K562 (cell line): ENCODE measurements at regions not wholly inside any gene's neighbourhood (a gene's known extent, or its start where the extent isn't known, plus 50 kb on each side); places are given as distances from the start of the nearest gene placed in this dataset.

ENCODE experiments used
- ADNP ChIP-seq: fragments of 200-800 bp; sonication (Bioruptor generic); IDR thresholded peaks from 2 replicates; pipeline ENCODE4 v1.6.1; 2016; ENCODE audit warnings: missing genetic modification characterization, missing compliant biosample characterization
- CTCFL ChIP-seq: IDR thresholded peaks from 2 replicates; pipeline ENCODE4 v1.6.1; 2011; ENCODE audit warnings: borderline replicate concordance, low read depth, mild to moderate bottlenecking, moderate library complexity, low read length; ENCODE audit not compliant: insufficient read depth, poor library complexity, severe bottlenecking
- E2F3 ChIP-seq: fragments of 250-450 bp; sonication (Bioruptor Pico); IDR thresholded peaks from 2 replicates; pipeline ENCODE4 v1.4.0; 2020; ENCODE audit warnings: mild to moderate bottlenecking
- ESRRB ChIP-seq: fragments of 250-450 bp; sonication (Bioruptor Pico); IDR thresholded peaks from 2 replicates; pipeline ENCODE4 v1.5.0; 2020; ENCODE audit warnings: mild to moderate bottlenecking, moderate library complexity, borderline replicate concordance
- FOXA3 ChIP-seq, 2 experiments: fragments of 450-650 bp in 1 of 2; sonication (generic) in 1 of 2; formaldehyde crosslinking; IDR thresholded peaks in 1 of 2; conservative IDR thresholded peaks in 1 of 2; 2 replicates each; pipeline versions ENCODE4 v1.4.0 to v1.8.0; 2020 to 2022; ENCODE audit warnings: mild to moderate bottlenecking in 2 of 2, missing genetic modification reagents in 1 of 2
- MECOM ChIP-seq: fragments of 250-450 bp; sonication (Bioruptor Pico); IDR thresholded peaks from 2 replicates; pipeline ENCODE4 v1.8.0; 2022; ENCODE audit warnings: inconsistent platforms
- MITF ChIP-seq: IDR thresholded peaks from 2 replicates; pipeline ENCODE4 v1.6.1; 2014; ENCODE audit warnings: antibody characterized with exemption
- RAD51 ChIP-seq: fragments of 450-650 bp; IDR thresholded peaks from 2 replicates; pipeline ENCODE4 v1.7.1; 2016; ENCODE audit warnings: low read depth, mild to moderate bottlenecking, borderline replicate concordance
- RBM14 ChIP-seq: fragments of 200-400 bp; formaldehyde crosslinking; IDR thresholded peaks from 2 replicates; pipeline ENCODE4 v1.6.1; 2018; ENCODE audit warnings: low read depth, mild to moderate bottlenecking, low read length, moderate library complexity, borderline replicate concordance; ENCODE audit not compliant: insufficient read depth
- RFX1 ChIP-seq: fragments of 450-650 bp; IDR thresholded peaks from 2 replicates; pipeline ENCODE4 v1.6.1; 2016; ENCODE audit warnings: mild to moderate bottlenecking, moderate library complexity
- STAT5B ChIP-seq: fragments of 250-450 bp; sonication (Bioruptor Pico); IDR thresholded peaks from 2 replicates; pipeline ENCODE4 v1.8.0; 2021; ENCODE audit warnings: mild to moderate bottlenecking, inconsistent platforms
- TEAD4 ChIP-seq, 2 experiments: sonication (generic) in 1 of 2; formaldehyde crosslinking in 1 of 2; IDR thresholded peaks; 2 replicates each; pipeline versions ENCODE4 v1.6.1 to v1.8.0; 2012 to 2022; ENCODE audit warnings: borderline replicate concordance in 1 of 2, inconsistent platforms in 1 of 2, low read length in 1 of 2, mild to moderate bottlenecking in 1 of 2, missing genetic modification reagents in 1 of 2
- ZBTB40 ChIP-seq, 2 experiments: fragments of 450-650 bp in 1 of 2; sonication (generic) in 1 of 2; formaldehyde crosslinking in 1 of 2; IDR thresholded peaks; 2 replicates each; pipeline versions ENCODE4 v1.7.1 to v1.9.0; 2016 to 2022; ENCODE audit warnings: inconsistent platforms in 1 of 2, mild to moderate bottlenecking in 1 of 2, missing genetic modification reagents in 1 of 2

GRCh38 chr7:21365866-21366624, 61.8 kb upstream of the SP4 start (continued):
- TF ChIP-seq RFX1 (no peak), RAD51 (no peak), ADNP (no peak), RBM14 (no peak), TEAD4 (IDR thresholded peaks at IDR 0.05; ENCODE audit: low read length) (peak; percentile 55; the same call in 1 of the 2 replicates), TEAD4 (CRISPR knock-in tag; IDR thresholded peaks at IDR 0.05; ENCODE audit: borderline replicate concordance) (no peak), ZBTB40 (IDR thresholded peaks at IDR 0.05) (no peak), ZBTB40 (CRISPR knock-in tag; IDR thresholded peaks at IDR 0.05) (no peak), FOXA3 (CRISPR knock-in tag; conservative IDR thresholded peaks at IDR 0.05 in 1 of 2, IDR thresholded peaks at IDR 0.05 in 1 of 2) (0 out of 4 replicates have a peak, but pooled peaks of 1 of the 2 experiments have one; percentile 8), MITF (no peak), MECOM (CRISPR knock-in tag) (no peak), ESRRB (CRISPR knock-in tag) (no peak), CTCFL (no peak), STAT5B (no peak), E2F3 (CRISPR knock-in tag) (no peak)
